PC-3 (cell line): ENCODE measurements at regions not wholly inside any gene's neighbourhood (a gene's known extent, or its start where the extent isn't known, plus 50 kb on each side); places are given as distances from the start of the nearest gene placed in this dataset.

Experiments
- ATAC-seq: fragments of 200-7000 bp; cut with Tn5 transposase; 2 replicates; pipeline ENCODE4 v1.9.1; 2020; ENCODE audit warnings: mild to moderate bottlenecking, moderate library complexity
- BruUV-seq: library from RNA; stranded (reverse); fragments of 400-500 nt; replicated peaks from 2 replicates; lab custom pipeline; 2021; lab: Mats Ljungman, UMichigan
- CTCF ChIA-PET: fragments of 300-600 bp; sonication (Branson Sonifier 250); formaldehyde crosslinking; loops from one replicate; lab custom pipeline; 2022; ENCODE audit warnings: antibody characterized with exemption; lab: Charles Lee
- POLR2A ChIA-PET: fragments of 300-600 bp; sonication (Branson Sonifier 250); formaldehyde crosslinking; loops from one replicate; lab custom pipeline; 2022; ENCODE audit warnings: antibody characterized with exemption; ENCODE audit not compliant: unreplicated experiment; lab: Charles Lee
- DNase-seq: peaks from one replicate; pipeline ENCODE4 v3.0.0-alpha.2; 2015
- H2AFZ ChIP-seq: fragments of 300-600 bp; sonication (generic); 2 replicates; pipeline ENCODE4 v1.6.0; 2016; ENCODE audit warnings: antibody characterized with exemption, low read length
- H3F3A ChIP-seq: fragments of 300-600 bp; sonication (generic); one replicate; pipeline ENCODE4 v1.6.0; 2017; ENCODE audit warnings: antibody characterized with exemption, low read length, control low read depth, mild to moderate bottlenecking; ENCODE audit not compliant: unreplicated experiment
- H3K27ac ChIP-seq: fragments of 300-600 bp; sonication (generic); 2 replicates; pipeline ENCODE4 v1.5.1; 2016; ENCODE audit warnings: mild to moderate bottlenecking, low read length
- H3K27me3 ChIP-seq: fragments of 300-600 bp; sonication (generic); 2 replicates; pipeline ENCODE4 v1.6.1; 2016; ENCODE audit warnings: low read length, mixed read lengths
- H3K36me3 ChIP-seq: fragments of 300-600 bp; sonication (generic); 2 replicates; pipeline ENCODE4 v1.6.1; 2016; ENCODE audit warnings: low read depth, mixed run types, low read length, mixed read lengths
- H3K4me1 ChIP-seq: fragments of 300-600 bp; sonication (generic); 2 replicates; pipeline ENCODE4 v1.5.1; 2016; ENCODE audit warnings: low read length; ENCODE audit not compliant: insufficient read depth
- H3K4me2 ChIP-seq: fragments of 300-600 bp; sonication (generic); 2 replicates; pipeline ENCODE4 v1.6.0; 2016; ENCODE audit warnings: low read length
- H3K4me3 ChIP-seq: fragments of 300-600 bp; sonication (generic); 2 replicates; pipeline ENCODE4 v1.5.1; 2016; ENCODE audit warnings: mild to moderate bottlenecking, low read length, mixed read lengths
- H3K79me2 ChIP-seq: fragments of 300-600 bp; sonication (generic); 2 replicates; pipeline ENCODE4 v1.6.1; 2017; ENCODE audit warnings: low read length, mixed read lengths
- H3K9ac ChIP-seq: fragments of 300-600 bp; sonication (generic); 2 replicates; pipeline ENCODE4 v1.6.0; 2016; ENCODE audit warnings: mild to moderate bottlenecking, low read length
- H3K9me2 ChIP-seq: fragments of 300-600 bp; sonication (generic); replicated peaks from 2 replicates; pipeline ENCODE4 v1.6.1; 2016; ENCODE audit warnings: mixed run types, low read length, mixed read lengths
- H3K9me3 ChIP-seq: fragments of 300-600 bp; sonication (generic); 2 replicates; pipeline ENCODE4 v1.6.1; 2016; ENCODE audit warnings: low read length, mixed read lengths
- H4K20me1 ChIP-seq: fragments of 300-600 bp; sonication (generic); 2 replicates; pipeline ENCODE4 v1.6.1; 2016; ENCODE audit warnings: low read length, mixed read lengths
- CTCF ChIP-seq: fragments of 300-600 bp; sonication (generic); conservative IDR thresholded peaks from 2 replicates; pipeline ENCODE4 v1.5.1; 2017; ENCODE audit warnings: antibody characterized with exemption, low read depth, mild to moderate bottlenecking, low read length
- EZH2 ChIP-seq: fragments of 300-600 bp; sonication (generic); IDR thresholded peaks from one replicate; pipeline ENCODE4 v1.6.1; 2017; ENCODE audit warnings: antibody characterized with exemption, mild to moderate bottlenecking, low read length; ENCODE audit not compliant: unreplicated experiment
- EZH2phosphoT487 ChIP-seq: fragments of 300-600 bp; sonication (generic); IDR thresholded peaks from 2 replicates; pipeline ENCODE4 v1.6.1; 2018; ENCODE audit warnings: mild to moderate bottlenecking, antibody characterized with exemption, low read length, borderline replicate concordance
- intact Hi-C: fragments of 100-400 bp; cut with micrococcal nuclease; formaldehyde crosslinking; loops from 2 replicates; pipeline ENCODE4 v1.9.0; 2023

- Histone ChIP-seq H3K27ac (no peak overlapping the region), H3K9ac (no peak overlapping the region), H3K4me3 (no peak overlapping the region), H3K4me2 (no peak overlapping the region), H3K4me1 (no peaks in the 10 kb centered on the region), H3K9me3 (no peaks in the 10 kb centered on the region), H3K9me2 (no peaks in the 10 kb centered on the region), H3K36me3 (no peaks in the 10 kb centered on the region), H4K20me1 (no peaks in the 10 kb centered on the region), H2AFZ (no peak overlapping the region), H3F3A (no peaks in the 10 kb centered on the region), H3K27me3 (peaks cover 38% of the 10 kb centered on the region), H3K79me2 (no peaks in the 10 kb centered on the region)
- ATAC-seq: no peak
- no peak for DNase-seq
- TF ChIP-seq EZH2phosphoT487: no peak
- TF ChIP-seq EZH2: no peak
- TF ChIP-seq CTCF: no peak
- CTCF ChIA-PET: no interaction called here
- POLR2A ChIA-PET: no interaction called here
- intact Hi-C loops: no loop called here
- no TSS peak for BruUV-seq
Observed at GRCh38 chr3:24769918-24770317, 275.3 kb upstream of the THRB start.

GRCh38 chr3:24773798-24774197 is 279.1 kb upstream of the THRB start:
- ChIA-PET CTCF (no interaction called here), POLR2A (interaction anchor here (0.6 kb wide), 1 partner anchor 10 kb away, joined by 4 read pairs; no protein-coding TSS in a partner anchor)
- Histone ChIP-seq H4K20me1 (no peaks in the 10 kb centered on the region), H3K4me1 (no peaks in the 10 kb centered on the region), H3K79me2 (no peaks in the 10 kb centered on the region), H3K9me2 (no peaks in the 10 kb centered on the region), H3K9me3 (no peaks in the 10 kb centered on the region), H3K36me3 (no peaks in the 10 kb centered on the region), H2AFZ (no peak overlapping the region), H3K9ac (no peak overlapping the region), H3K4me3 (no peak overlapping the region), H3F3A (no peaks in the 10 kb centered on the region), H3K27ac (no peak overlapping the region), H3K4me2 (no peak overlapping the region), H3K27me3 (peaks cover 29% of the 10 kb centered on the region)
- intact Hi-C loops: loop anchor here (2.0 kb wide), 1 partner anchor 821 kb away; no protein-coding TSS in a partner anchor
- peak; percentile 65 for DNase-seq
- BruUV-seq: no TSS peak
- ATAC-seq: peak; percentile 93
- TF ChIP-seq EZH2 (no peak), CTCF (peak; percentile 93)

- H3K9me2 ChIP-seq: no peaks in the 10 kb centered on the region
- H3K4me1 ChIP-seq: no peaks in the 10 kb centered on the region
- ChIA-PET CTCF (no interaction called here), POLR2A (no interaction called here)
- H3K9ac ChIP-seq: no peak overlapping the region
- peaks cover 11% of the 10 kb centered on the region; the same call in 1 of the 2 replicates for H3K27me3 ChIP-seq
- no peak for TF ChIP-seq EZH2
- H3K4me2 ChIP-seq: no peak overlapping the region
- H4K20me1 ChIP-seq: no peaks in the 10 kb centered on the region
- H3K79me2 ChIP-seq: no peaks in the 10 kb centered on the region
- DNase-seq: no peak
- no peak overlapping the region for H2AFZ ChIP-seq
- BruUV-seq: no TSS peak
- H3K27ac ChIP-seq: no peak overlapping the region
- H3K36me3 ChIP-seq: no peaks in the 10 kb centered on the region
- H3K9me3 ChIP-seq: 0 out of 2 replicates have a peak, but pooled peaks cover 3% of the 10 kb centered on the region
- no peak for ATAC-seq
- intact Hi-C loops: no loop called here
- H3F3A ChIP-seq: no peaks in the 10 kb centered on the region
- no peak overlapping the region for H3K4me3 ChIP-seq
Observed at GRCh38 chr3:24780991-24781390, 286.3 kb upstream of the THRB start.
